ENCODE measurements at regions not wholly inside any gene's neighbourhood (a gene's known extent, or its start where the extent isn't known, plus 50 kb on each side); places are given as distances from the start of the nearest gene placed in this dataset.

GRCh38 chr7:50214771-50215170 lies 89.7 kb upstream of the IKZF1 start:
- H3K9ac ChIP-seq (ENCODE audit: low read length): no peak overlapping the region
- H3K9me3 ChIP-seq (ENCODE audit: insufficient read depth, low read depth, low read length): no peaks in the 10 kb centered on the region
- no peaks in the 10 kb centered on the region for H3K36me3 ChIP-seq (ENCODE audit: insufficient read depth, low read length)
- TF ChIP-seq EZH2 (IDR thresholded peaks at IDR 0.05; ENCODE audit: insufficient read depth, low read length): no peak
- no peak for TF ChIP-seq CTCF (IDR thresholded peaks at IDR 0.05; ENCODE audit: insufficient read depth, low read depth, low read length)
- H3K4me2 ChIP-seq (ENCODE audit: low read length): no peak overlapping the region
- no peaks in the 10 kb centered on the region for H3K79me2 ChIP-seq (ENCODE audit: insufficient read depth, low read length)
- Mint-ChIP-seq H3K27ac (ENCODE audit: unreplicated experiment) (no peak overlapping the region), H3K4me1 (ENCODE audit: low read depth, unreplicated experiment) (no peaks in the 10 kb centered on the region), H3K36me3 (ENCODE audit: low read depth, unreplicated experiment) (no peaks in the 10 kb centered on the region), H3K27me3 (ENCODE audit: low read depth, unreplicated experiment) (peaks cover 51% of the 10 kb centered on the region), H3K9me3 (ENCODE audit: unreplicated experiment) (peaks cover 6% of the 10 kb centered on the region), H3K4me3 (ENCODE audit: unreplicated experiment) (no peak overlapping the region)
- H3K4me1 ChIP-seq (ENCODE audit: insufficient read depth, low read length): no peaks in the 10 kb centered on the region
- no peak overlapping the region for H3K27ac ChIP-seq (ENCODE audit: low read depth, low read length)
- no peaks in the 10 kb centered on the region for H3K27me3 ChIP-seq (ENCODE audit: insufficient read depth, low read length)
- H3K4me3 ChIP-seq (ENCODE audit: insufficient read depth, low read depth, low read length): no peak overlapping the region
- no peak overlapping the region for H2AFZ ChIP-seq (ENCODE audit: low read depth, low read length)
- no peak for FAIRE-seq
- DNase-seq (ENCODE audit: low read depth): no peak
- no peaks in the 10 kb centered on the region for H4K20me1 ChIP-seq (ENCODE audit: insufficient read depth, low read length)

GRCh38 chr7:50214126-50214670 lies 90.3 kb upstream of the IKZF1 start:
- H3K4me1 ChIP-seq (ENCODE audit: insufficient read depth, low read length): no peaks in the 10 kb centered on the region
- no peak overlapping the region for H3K4me2 ChIP-seq (ENCODE audit: low read length)
- TF ChIP-seq EZH2 (IDR thresholded peaks at IDR 0.05; ENCODE audit: insufficient read depth, low read length): no peak
- TF ChIP-seq CTCF (IDR thresholded peaks at IDR 0.05; ENCODE audit: insufficient read depth, low read depth, low read length): no peak
- H3K36me3 Mint-ChIP-seq (ENCODE audit: low read depth, unreplicated experiment): no peaks in the 10 kb centered on the region
- no peak overlapping the region for H3K27ac Mint-ChIP-seq (ENCODE audit: unreplicated experiment)
- no peaks in the 10 kb centered on the region for H3K27me3 ChIP-seq (ENCODE audit: insufficient read depth, low read length)
- DNase-seq (ENCODE audit: low read depth) (no peak), FAIRE-seq (no peak)
- H3K9me3 ChIP-seq (ENCODE audit: insufficient read depth, low read depth, low read length): no peaks in the 10 kb centered on the region
- H3K27me3 Mint-ChIP-seq (ENCODE audit: low read depth, unreplicated experiment): peaks cover 45% of the 10 kb centered on the region
- no peak overlapping the region for H3K9ac ChIP-seq (ENCODE audit: low read length)
- H3K9me3 Mint-ChIP-seq (ENCODE audit: unreplicated experiment): peaks cover 6% of the 10 kb centered on the region
- no peak overlapping the region for H3K4me3 Mint-ChIP-seq (ENCODE audit: unreplicated experiment)
- H3K79me2 ChIP-seq (ENCODE audit: insufficient read depth, low read length): no peaks in the 10 kb centered on the region
- no peak overlapping the region for H3K4me3 ChIP-seq (ENCODE audit: insufficient read depth, low read depth, low read length)
- H4K20me1 ChIP-seq (ENCODE audit: insufficient read depth, low read length): no peaks in the 10 kb centered on the region
- no peaks in the 10 kb centered on the region for H3K4me1 Mint-ChIP-seq (ENCODE audit: low read depth, unreplicated experiment)
- no peaks in the 10 kb centered on the region for H3K36me3 ChIP-seq (ENCODE audit: insufficient read depth, low read length)
- H3K27ac ChIP-seq (ENCODE audit: low read depth, low read length): no peak overlapping the region
- H2AFZ ChIP-seq (ENCODE audit: low read depth, low read length): no peak overlapping the region

- no peak overlapping the region for H3K9ac ChIP-seq (ENCODE audit: low read length)
- H3K9me3 Mint-ChIP-seq (ENCODE audit: unreplicated experiment): peaks cover 6% of the 10 kb centered on the region
- no peaks in the 10 kb centered on the region for H3K27me3 ChIP-seq (ENCODE audit: insufficient read depth, low read length)
- no peak overlapping the region for H2AFZ ChIP-seq (ENCODE audit: low read depth, low read length)
- H3K79me2 ChIP-seq (ENCODE audit: insufficient read depth, low read length): no peaks in the 10 kb centered on the region
- no peak for FAIRE-seq
- H3K4me3 ChIP-seq (ENCODE audit: insufficient read depth, low read depth, low read length): no peak overlapping the region
- H3K4me2 ChIP-seq (ENCODE audit: low read length): no peak overlapping the region
- no peaks in the 10 kb centered on the region for H3K4me1 Mint-ChIP-seq (ENCODE audit: low read depth, unreplicated experiment)
- no peak overlapping the region for H3K4me3 Mint-ChIP-seq (ENCODE audit: unreplicated experiment)
- H3K27ac Mint-ChIP-seq (ENCODE audit: unreplicated experiment): no peak overlapping the region
- no peaks in the 10 kb centered on the region for H3K36me3 ChIP-seq (ENCODE audit: insufficient read depth, low read length)
- DNase-seq (ENCODE audit: low read depth): no peak
- no peaks in the 10 kb centered on the region for H3K9me3 ChIP-seq (ENCODE audit: insufficient read depth, low read depth, low read length)
- H3K27me3 Mint-ChIP-seq (ENCODE audit: low read depth, unreplicated experiment): peaks cover 44% of the 10 kb centered on the region
- no peaks in the 10 kb centered on the region for H3K36me3 Mint-ChIP-seq (ENCODE audit: low read depth, unreplicated experiment)
- TF ChIP-seq EZH2 (IDR thresholded peaks at IDR 0.05; ENCODE audit: insufficient read depth, low read length) (no peak), CTCF (IDR thresholded peaks at IDR 0.05; ENCODE audit: insufficient read depth, low read depth, low read length) (no peak)
- H3K27ac ChIP-seq (ENCODE audit: low read depth, low read length): no peak overlapping the region
- no peaks in the 10 kb centered on the region for H4K20me1 ChIP-seq (ENCODE audit: insufficient read depth, low read length)
- no peaks in the 10 kb centered on the region for H3K4me1 ChIP-seq (ENCODE audit: insufficient read depth, low read length)
Measured at GRCh38 chr7:50213622-50214017, 90.9 kb upstream of the IKZF1 start.

All from astrocyte (in vitro differentiated cells and primary cell).